HEK293 (cell line): ENCODE measurements at regions not wholly inside any gene's neighbourhood (a gene's known extent, or its start where the extent isn't known, plus 50 kb on each side); places are given as distances from the start of the nearest gene placed in this dataset.

Experiments
- CTCF ChIA-PET: fragments of 350-600 bp; formaldehyde crosslinking; extraction: SDS; loops from one replicate; lab custom pipeline; 2021; ENCODE audit warnings: antibody characterized with exemption; lab: Yijun Ruan, JAX
- POLR2A ChIA-PET: fragments of 300-600 bp; formaldehyde crosslinking; extraction: SDS; loops from one replicate; lab custom pipeline; 2020; ENCODE audit warnings: antibody characterized with exemption, inconsistent platforms; lab: Yijun Ruan, JAX
- H3K27ac ChIP-seq: fragments of 200-500 bp; sonication (Bioruptor generic); 2 replicates; pipeline ENCODE4 v1.5.1; 2014; ENCODE audit warnings: low read depth, low read length, control low read depth, inconsistent platforms; ENCODE audit errors: extremely low read depth
- H3K36me3 ChIP-seq, 2 experiments: fragments of 200-500 bp in 1 of 2; sonication (Bioruptor generic) in 1 of 2; 1 replicate in 1 of 2; 2 replicates in 1 of 2; pipeline ENCODE4 v1.5.1; 2014 to 2017; ENCODE audit warnings: inconsistent platforms in 2 of 2, low read length in 2 of 2; ENCODE audit not compliant: control insufficient read depth in 2 of 2, insufficient read depth in 1 of 2
- H3K4me1 ChIP-seq: fragments of 200-500 bp; sonication (Bioruptor generic); 2 replicates; pipeline ENCODE4 v1.5.1; 2014; ENCODE audit warnings: mild to moderate bottlenecking, low read length, inconsistent platforms; ENCODE audit not compliant: control insufficient read depth, insufficient read depth
- H3K4me3 ChIP-seq: 2 replicates; pipeline ENCODE4 v1.5.1; 2011; ENCODE audit warnings: low read depth, mild to moderate bottlenecking, control low read depth, low read length, moderate library complexity
- H3K9me3 ChIP-seq: fragments of 200-500 bp; sonication (Bioruptor generic); 2 replicates; pipeline ENCODE4 v1.5.1; 2014; ENCODE audit warnings: low read depth, low read length, inconsistent platforms; ENCODE audit not compliant: control insufficient read depth, insufficient read depth
- FEZF1 ChIP-seq: fragments of 450-650 bp; formaldehyde crosslinking; IDR thresholded peaks from 2 replicates; pipeline ENCODE4 v1.5.1; 2016; ENCODE audit warnings: missing biosample characterization, missing genetic modification characterization
- GLIS1 ChIP-seq: fragments of 450-650 bp; formaldehyde crosslinking; IDR thresholded peaks from 2 replicates; pipeline ENCODE4 v1.5.1; 2016; ENCODE audit warnings: missing biosample characterization, missing genetic modification characterization
- GLIS2 ChIP-seq: fragments of 450-650 bp; formaldehyde crosslinking; IDR thresholded peaks from 2 replicates; pipeline ENCODE4 v1.5.1; 2016; ENCODE audit warnings: missing biosample characterization, missing genetic modification characterization
- KLF10 ChIP-seq: fragments of 450-650 bp; IDR thresholded peaks from 2 replicates; pipeline ENCODE4 v1.5.1; 2018; ENCODE audit warnings: missing biosample characterization, mild to moderate bottlenecking, missing genetic modification characterization
- SCRT2 ChIP-seq: fragments of 450-650 bp; formaldehyde crosslinking; IDR thresholded peaks from 2 replicates; pipeline ENCODE4 v1.5.1; 2016; ENCODE audit warnings: missing biosample characterization, missing genetic modification characterization
- ZBTB11 ChIP-seq: fragments of 450-650 bp; formaldehyde crosslinking; conservative IDR thresholded peaks from 2 replicates; pipeline ENCODE4 v1.5.1; 2016; ENCODE audit warnings: low read depth, missing biosample characterization, missing genetic modification characterization
- ZBTB17 ChIP-seq: fragments of 450-650 bp; formaldehyde crosslinking; IDR thresholded peaks from 2 replicates; pipeline ENCODE4 v1.5.1; 2016; ENCODE audit warnings: missing biosample characterization, missing genetic modification characterization
- ZBTB48 ChIP-seq: fragments of 450-650 bp; formaldehyde crosslinking; IDR thresholded peaks from 2 replicates; pipeline ENCODE4 v1.5.1; 2016; ENCODE audit warnings: missing biosample characterization, missing genetic modification characterization
- ZFP37 ChIP-seq: fragments of 450-650 bp; formaldehyde crosslinking; IDR thresholded peaks from 2 replicates; pipeline ENCODE4 v1.5.1; 2016; ENCODE audit warnings: missing biosample characterization, missing genetic modification characterization
- ZNF132 ChIP-seq: fragments of 450-650 bp; formaldehyde crosslinking; IDR thresholded peaks from 2 replicates; pipeline ENCODE4 v1.5.1; 2017; ENCODE audit warnings: missing biosample characterization, missing genetic modification characterization, borderline replicate concordance
- ZNF274 ChIP-seq, 2 experiments: fragments of 200-500 bp in 1 of 2; fragments of 450-650 bp in 1 of 2; sonication (Bioruptor generic) in 1 of 2; formaldehyde crosslinking in 1 of 2; IDR thresholded peaks; 2 replicates each; pipeline versions ENCODE4 v1.5.1 to v1.6.1; 2014 to 2016; ENCODE audit warnings: borderline replicate concordance in 1 of 2, inconsistent platforms in 1 of 2, low read length in 1 of 2, missing biosample characterization in 1 of 2, missing genetic modification characterization in 1 of 2
- ZNF302 ChIP-seq: fragments of 450-650 bp; formaldehyde crosslinking; IDR thresholded peaks from 2 replicates; pipeline ENCODE4 v1.5.1; 2016; ENCODE audit warnings: missing biosample characterization, missing genetic modification characterization, low read depth
- ZNF555 ChIP-seq: fragments of 450-650 bp; formaldehyde crosslinking; conservative IDR thresholded peaks from 2 replicates; pipeline ENCODE4 v1.5.1; 2017; ENCODE audit warnings: missing biosample characterization, mild to moderate bottlenecking, missing genetic modification characterization, inconsistent platforms
- ZNF626 ChIP-seq: fragments of 450-650 bp; sonication (Bioruptor Pico); formaldehyde crosslinking; IDR thresholded peaks from 2 replicates; pipeline ENCODE4 v1.5.1; 2018; ENCODE audit warnings: missing biosample characterization, missing genetic modification characterization, inconsistent platforms
- ZNF645 ChIP-seq: fragments of 450-650 bp; formaldehyde crosslinking; IDR thresholded peaks from 2 replicates; pipeline ENCODE4; 2016; ENCODE audit warnings: missing biosample characterization, missing genetic modification characterization
- TF ChIP-seq, protein P1 (sequence below): fragments of 450-650 bp; formaldehyde crosslinking; IDR thresholded peaks from 2 replicates; pipeline ENCODE4 v1.5.1; 2016; ENCODE audit warnings: missing biosample characterization, missing genetic modification characterization

DNA sequence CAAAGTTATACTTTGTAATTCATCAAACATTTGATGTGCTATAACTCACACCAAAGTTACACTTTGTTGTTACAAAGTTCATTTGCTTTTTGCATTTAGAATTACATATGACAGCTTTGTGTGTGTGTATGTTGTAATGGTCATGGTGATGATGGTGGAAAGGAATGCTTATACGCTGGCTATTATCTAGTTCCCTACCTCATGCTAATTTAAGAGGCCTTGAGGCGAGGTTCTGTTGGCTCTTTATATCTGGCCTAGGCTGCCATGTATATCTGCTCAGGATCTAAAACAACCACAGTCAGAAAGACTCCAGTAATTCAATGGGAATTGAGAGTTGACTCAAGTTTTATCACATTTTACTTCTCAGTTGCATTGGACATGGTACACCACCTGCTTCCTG, 123.4 kb downstream of the SLC17A6 start:
- ChIA-PET CTCF (no interaction called here), POLR2A (no interaction called here)
- Histone ChIP-seq H3K9me3 (no peaks in the 10 kb centered on the region), H3K4me3 (no peak overlapping the region), H3K4me1 (no peaks in the 10 kb centered on the region), H3K36me3 (no peaks in the 10 kb centered on the region), H3K27ac (no peak overlapping the region)
- TF ChIP-seq FEZF1 (tag by site-specific recombination) (no peak), ZNF626 (no peak), ZNF302 (tag by site-specific recombination) (no peak), GLIS2 (tag by site-specific recombination) (no peak), GLIS1 (no peak)
- TF ChIP-seq, all 188 proteins: peak for 0

DNA sequence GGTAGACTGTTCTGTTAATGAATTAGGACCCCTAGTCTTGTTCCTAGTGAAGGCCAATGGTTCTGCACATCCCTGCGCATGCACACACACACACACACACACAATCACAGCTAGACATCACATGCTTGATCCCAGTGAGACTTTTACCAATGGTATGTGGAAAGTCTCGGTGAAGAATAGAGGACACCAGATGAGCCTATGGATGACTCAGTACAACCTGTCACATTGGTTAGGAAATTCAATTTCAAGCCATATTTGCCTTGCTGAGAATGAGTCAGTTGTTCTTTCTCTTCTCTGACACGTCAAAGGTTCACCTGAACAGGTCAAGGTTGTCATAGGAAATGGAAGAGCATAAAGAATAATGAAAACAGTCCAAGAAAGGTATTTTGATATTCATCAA, 122.0 kb downstream of the SLC17A6 start:
- TF ChIP-seq SCRT2 (tag by site-specific recombination) (no peak), ZBTB17 (tag by site-specific recombination) (no peak)
- CTCF ChIA-PET = interaction anchor here (0.5 kb wide), 1 partner anchor 101 kb away, joined by 5 read pairs; no protein-coding TSS in a partner anchor
- Histone ChIP-seq H3K4me1 (no peaks in the 10 kb centered on the region), H3K4me3 (no peak overlapping the region), H3K36me3 (no peaks in the 10 kb centered on the region), H3K9me3 (no peaks in the 10 kb centered on the region), H3K27ac (no peak overlapping the region)
- POLR2A ChIA-PET = no interaction called here

GRCh38 chr11:22459048-22459447, 120.9 kb downstream of the SLC17A6 start:
- CTCF ChIA-PET = interaction anchor here (0.8 kb wide), 1 partner anchor 329 kb away, joined by 3 read pairs; no protein-coding TSS in a partner anchor
- no peaks in the 10 kb centered on the region for H3K4me1 ChIP-seq
- H3K36me3 ChIP-seq = no peaks in the 10 kb centered on the region
- no peak overlapping the region for H3K4me3 ChIP-seq
- no peak for TF ChIP-seq ZNF132 (tag by site-specific recombination)
- no peak for TF ChIP-seq ZNF274 (IDR thresholded peaks at IDR 0.05; ENCODE audit: low read length)
- TF ChIP-seq ZNF274 (tag by site-specific recombination; IDR thresholded peaks at IDR 0.05; ENCODE audit: borderline replicate concordance) = no peak
- TF ChIP-seq KLF10 (tag by site-specific recombination) = no peak
- TF ChIP-seq ZBTB11 (tag by site-specific recombination) = no peak
- no peak for TF ChIP-seq ZNF645
- TF ChIP-seq ZBTB48 (tag by site-specific recombination) = no peak
- TF ChIP-seq ZNF555 (tag by site-specific recombination) = no peak
- TF ChIP-seq, protein P1, sequence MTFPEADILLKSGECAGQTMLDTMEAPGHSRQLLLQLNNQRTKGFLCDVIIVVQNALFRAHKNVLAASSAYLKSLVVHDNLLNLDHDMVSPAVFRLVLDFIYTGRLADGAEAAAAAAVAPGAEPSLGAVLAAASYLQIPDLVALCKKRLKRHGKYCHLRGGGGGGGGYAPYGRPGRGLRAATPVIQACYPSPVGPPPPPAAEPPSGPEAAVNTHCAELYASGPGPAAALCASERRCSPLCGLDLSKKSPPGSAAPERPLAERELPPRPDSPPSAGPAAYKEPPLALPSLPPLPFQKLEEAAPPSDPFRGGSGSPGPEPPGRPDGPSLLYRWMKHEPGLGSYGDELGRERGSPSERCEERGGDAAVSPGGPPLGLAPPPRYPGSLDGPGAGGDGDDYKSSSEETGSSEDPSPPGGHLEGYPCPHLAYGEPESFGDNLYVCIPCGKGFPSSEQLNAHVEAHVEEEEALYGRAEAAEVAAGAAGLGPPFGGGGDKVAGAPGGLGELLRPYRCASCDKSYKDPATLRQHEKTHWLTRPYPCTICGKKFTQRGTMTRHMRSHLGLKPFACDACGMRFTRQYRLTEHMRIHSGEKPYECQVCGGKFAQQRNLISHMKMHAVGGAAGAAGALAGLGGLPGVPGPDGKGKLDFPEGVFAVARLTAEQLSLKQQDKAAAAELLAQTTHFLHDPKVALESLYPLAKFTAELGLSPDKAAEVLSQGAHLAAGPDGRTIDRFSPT (tag by site-specific recombination) = no peak
- TF ChIP-seq ZFP37 (tag by site-specific recombination) = no peak
- TF ChIP-seq, all 188 proteins: peak for 0
- no peak overlapping the region for H3K27ac ChIP-seq
- H3K9me3 ChIP-seq = no peaks in the 10 kb centered on the region
- POLR2A ChIA-PET = no interaction called here
